GM13977 (cell line): ENCODE measurements at regions not wholly inside any gene's neighbourhood (a gene's known extent, or its start where the extent isn't known, plus 50 kb on each side); places are given as distances from the start of the nearest gene placed in this dataset.

Experiments used
- DNase-seq: peaks from one replicate; pipeline ENCODE4 v3.0.0; 2012; ENCODE audit warnings: low spot score
- in situ Hi-C: fragments of 300-500 bp; cut with MboI; formaldehyde crosslinking; loops from one replicate; pipeline ENCODE4 v1.12.0; 2022; ENCODE audit warnings: low sequenced_read_pairs, low pct_unique_long_range_greater_than_20kb, mixed read lengths, inconsistent platforms; ENCODE audit not compliant: unreplicated experiment
- TF ChIP-seq, protein P1 (sequence below): IDR thresholded peaks from 2 replicates; pipeline ENCODE4 v1.5.1; 2012; ENCODE audit warnings: mild to moderate bottlenecking, control low read depth; ENCODE audit not compliant: insufficient read depth; ENCODE audit errors: extremely low read depth, missing control alignments

DNA sequence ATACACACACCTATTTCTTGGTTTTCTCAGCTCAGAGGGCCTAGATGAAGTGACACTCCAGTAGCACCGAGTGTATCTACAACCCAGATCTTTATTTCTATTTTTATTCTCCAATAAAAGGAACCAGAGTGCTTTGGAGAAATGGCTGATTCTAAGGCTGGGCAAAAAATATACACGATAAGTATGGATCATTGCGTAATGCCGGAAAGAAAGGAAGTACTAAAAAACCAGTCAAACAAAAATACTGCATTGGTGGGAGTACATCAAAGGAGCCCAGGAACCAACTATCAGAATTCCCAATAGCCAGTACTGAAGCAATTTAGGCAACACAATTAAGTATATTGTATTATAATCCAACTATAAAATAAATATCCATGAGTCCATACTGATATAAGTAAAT lies 400.9 kb upstream of the CCDC196 start:
- TF ChIP-seq, protein P1, sequence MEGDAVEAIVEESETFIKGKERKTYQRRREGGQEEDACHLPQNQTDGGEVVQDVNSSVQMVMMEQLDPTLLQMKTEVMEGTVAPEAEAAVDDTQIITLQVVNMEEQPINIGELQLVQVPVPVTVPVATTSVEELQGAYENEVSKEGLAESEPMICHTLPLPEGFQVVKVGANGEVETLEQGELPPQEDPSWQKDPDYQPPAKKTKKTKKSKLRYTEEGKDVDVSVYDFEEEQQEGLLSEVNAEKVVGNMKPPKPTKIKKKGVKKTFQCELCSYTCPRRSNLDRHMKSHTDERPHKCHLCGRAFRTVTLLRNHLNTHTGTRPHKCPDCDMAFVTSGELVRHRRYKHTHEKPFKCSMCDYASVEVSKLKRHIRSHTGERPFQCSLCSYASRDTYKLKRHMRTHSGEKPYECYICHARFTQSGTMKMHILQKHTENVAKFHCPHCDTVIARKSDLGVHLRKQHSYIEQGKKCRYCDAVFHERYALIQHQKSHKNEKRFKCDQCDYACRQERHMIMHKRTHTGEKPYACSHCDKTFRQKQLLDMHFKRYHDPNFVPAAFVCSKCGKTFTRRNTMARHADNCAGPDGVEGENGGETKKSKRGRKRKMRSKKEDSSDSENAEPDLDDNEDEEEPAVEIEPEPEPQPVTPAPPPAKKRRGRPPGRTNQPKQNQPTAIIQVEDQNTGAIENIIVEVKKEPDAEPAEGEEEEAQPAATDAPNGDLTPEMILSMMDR: no peak
- DNase-seq: no peak
- in situ Hi-C loops: no loop called here

DNA sequence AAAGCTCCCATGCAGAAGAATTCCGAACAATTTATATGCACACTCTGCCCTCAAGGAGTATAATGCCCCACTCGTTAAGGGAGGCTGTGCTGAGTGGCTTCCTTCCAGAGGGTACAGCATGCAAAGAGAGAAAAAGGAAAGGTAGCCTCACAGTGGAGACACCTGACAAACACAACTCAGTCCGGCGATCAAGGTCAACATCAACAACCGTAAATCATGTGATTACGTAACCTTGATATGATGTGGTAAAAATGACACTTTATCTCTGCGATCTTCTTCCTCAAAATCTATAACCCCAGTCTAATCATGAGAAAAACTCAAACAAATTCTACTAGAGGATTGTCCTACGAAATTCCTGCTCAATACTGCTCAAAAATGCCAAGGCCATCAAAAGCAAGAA lies 400.5 kb upstream of the CCDC196 start:
- TF ChIP-seq, protein P1: no peak
- in situ Hi-C loops: no loop called here

DNA sequence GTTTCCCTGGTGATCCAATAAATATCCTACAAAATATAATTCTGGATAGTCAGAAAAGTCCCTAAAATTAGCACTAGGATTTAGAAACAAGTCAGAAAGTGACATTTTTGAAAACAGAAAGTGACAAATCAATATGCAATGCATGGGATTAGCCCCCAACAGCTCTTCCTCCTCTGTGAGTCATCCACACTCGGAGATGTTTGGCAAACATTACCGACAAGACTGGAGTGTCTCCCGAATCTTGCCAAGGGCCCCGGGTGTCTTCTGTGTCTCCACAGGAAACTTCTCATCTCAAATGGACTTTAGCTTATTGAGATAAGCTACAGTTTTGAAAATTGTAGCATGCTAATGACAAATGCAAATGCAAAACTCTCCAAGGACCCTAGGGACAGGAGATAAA lies 398.9 kb upstream of the CCDC196 start:
- in situ Hi-C loops: no loop called here
- TF ChIP-seq, protein P1: no peak
- no peak for DNase-seq

More for the DNA sequence above, 400.5 kb upstream of the CCDC196 start:
- DNase-seq: no peak

DNA sequence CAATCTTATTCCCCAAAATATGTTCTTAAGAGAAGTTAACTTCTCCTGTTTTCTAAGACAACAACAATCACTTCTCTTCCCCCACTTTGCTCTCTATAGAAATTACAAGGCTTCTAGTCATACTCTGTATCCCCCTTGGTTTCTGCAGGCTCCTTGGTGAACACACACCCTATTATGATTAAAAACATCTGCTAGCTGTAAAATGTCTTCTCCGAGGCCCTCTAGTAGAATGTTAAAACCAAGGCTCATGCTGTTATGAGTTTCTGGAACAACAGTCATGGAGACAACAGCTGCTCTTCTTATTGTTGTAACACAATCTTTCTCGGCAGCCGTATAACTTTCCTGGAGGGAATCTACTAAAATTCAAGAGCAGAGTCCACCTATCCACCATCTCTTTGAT lies 397.5 kb upstream of the CCDC196 start:
- no peak for DNase-seq

DNA sequence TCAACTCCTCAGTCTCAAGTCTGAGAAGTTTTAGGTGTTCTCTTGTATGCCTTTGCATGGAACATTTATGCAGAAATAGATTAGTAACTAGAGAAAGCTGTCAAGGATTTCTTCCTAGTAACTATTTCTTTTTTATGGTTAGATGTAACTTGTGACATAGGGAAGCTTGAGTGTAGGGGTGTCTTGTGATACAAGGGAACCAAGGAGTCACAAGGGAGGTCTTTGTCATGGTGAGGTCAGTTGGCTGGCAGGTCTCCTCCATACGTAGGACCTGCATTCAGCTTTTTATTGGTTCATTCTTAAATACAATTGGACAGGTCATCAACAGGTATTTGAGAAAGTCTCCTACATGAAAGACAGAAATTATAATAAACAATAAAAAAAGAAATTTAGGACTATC lies 394.0 kb upstream of the CCDC196 start:
- in situ Hi-C loops: no loop called here
- no peak for DNase-seq
- TF ChIP-seq, protein P1: no peak

More for the DNA sequence above, 397.5 kb upstream of the CCDC196 start:
- in situ Hi-C loops: no loop called here
- TF ChIP-seq, protein P1: no peak

DNA sequence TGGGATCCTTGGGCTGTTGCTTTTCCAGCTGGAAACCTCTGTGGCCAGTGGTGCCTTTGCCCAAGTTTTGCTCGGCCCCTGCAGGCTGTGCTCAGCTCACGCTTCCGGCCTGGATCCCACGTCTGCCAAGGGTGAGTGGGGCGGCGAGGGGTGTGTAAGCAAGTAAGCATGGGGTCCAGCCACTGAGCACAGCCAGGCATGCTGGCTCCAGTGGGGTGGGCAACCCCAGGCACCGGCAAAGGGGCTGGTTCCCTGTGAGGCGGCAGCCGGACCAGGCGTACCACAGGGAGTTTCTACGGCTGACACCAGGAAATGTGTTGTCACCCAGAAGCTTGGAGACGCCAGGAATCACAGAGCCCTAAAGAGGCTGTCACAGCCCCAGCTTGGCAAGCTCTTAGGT lies 393.4 kb upstream of the CCDC196 start:
- no peak for DNase-seq
- in situ Hi-C loops: no loop called here
- TF ChIP-seq, protein P1: no peak
